Trophoblast cell (in vitro differentiated cells and primary cell): ENCODE measurements at regions not wholly inside any gene's neighbourhood (a gene's known extent, or its start where the extent isn't known, plus 50 kb on each side); places are given as distances from the start of the nearest gene placed in this dataset.
"Not testable (repeated sequence)": the region's sequence is repeated elsewhere in the genome, so short reads cannot be mapped to it uniquely, and the experiment has no call there.

ENCODE experiments used
- DNase-seq, 2 donors: peaks; one replicate each; pipeline ENCODE4 v3.0.0-alpha.2; 2016
- H2AFZ ChIP-seq: 2 replicates; pipeline ENCODE4 v1.6.1; 2013; ENCODE audit warnings: low read length, moderate library complexity, mild to moderate bottlenecking; ENCODE audit not compliant: insufficient read depth, poor library complexity
- H2AK5ac ChIP-seq: 2 replicates; pipeline ENCODE4 v1.6.1; 2013; ENCODE audit warnings: mild to moderate bottlenecking, low read length
- H2BK120ac ChIP-seq: 2 replicates; pipeline ENCODE4 v1.6.1; 2013; ENCODE audit warnings: low read length, mild to moderate bottlenecking, moderate library complexity; ENCODE audit not compliant: insufficient read depth, poor library complexity
- H2BK12ac ChIP-seq: 2 replicates; pipeline ENCODE4 v1.6.1; 2013; ENCODE audit warnings: mild to moderate bottlenecking, low read length, moderate library complexity
- H2BK5ac ChIP-seq: 2 replicates; pipeline ENCODE4 v1.6.1; 2013; ENCODE audit warnings: low read length, low read depth, moderate library complexity, mild to moderate bottlenecking; ENCODE audit not compliant: poor library complexity
- H3K14ac ChIP-seq: 2 replicates; pipeline ENCODE4 v1.6.1; 2013; ENCODE audit warnings: mild to moderate bottlenecking, low read length
- H3K18ac ChIP-seq: 2 replicates; pipeline ENCODE4 v1.6.1; 2013; ENCODE audit warnings: mild to moderate bottlenecking, low read length
- H3K23ac ChIP-seq: 2 replicates; pipeline ENCODE4 v1.6.1; 2013; ENCODE audit warnings: low read length
- H3K27ac ChIP-seq: 2 replicates; pipeline ENCODE4 v1.5.1; 2013; ENCODE audit warnings: low read depth, mild to moderate bottlenecking, inconsistent platforms, low read length, moderate library complexity
- H3K27me3 ChIP-seq: 2 replicates; pipeline ENCODE4 v1.6.1; 2013; ENCODE audit warnings: inconsistent platforms, mild to moderate bottlenecking, low read length, moderate library complexity; ENCODE audit not compliant: insufficient read depth
- H3K36me3 ChIP-seq, 2 experiments: 1 replicate in 1 of 2; 2 replicates in 1 of 2; pipeline ENCODE4 v1.6.1; 2013; ENCODE audit warnings: low read length in 2 of 2, mild to moderate bottlenecking in 2 of 2, moderate library complexity in 1 of 2; ENCODE audit not compliant: insufficient read depth in 2 of 2, control insufficient read depth in 1 of 2
- H3K4ac ChIP-seq: 2 replicates; pipeline ENCODE4 v1.6.1; 2013; ENCODE audit warnings: low read depth, mild to moderate bottlenecking, low read length, moderate library complexity
- H3K4me1 ChIP-seq, 2 experiments: 1 replicate in 1 of 2; 2 replicates in 1 of 2; pipeline ENCODE4 v1.6.1; 2013; ENCODE audit warnings: low read length in 2 of 2, mild to moderate bottlenecking in 2 of 2, moderate library complexity in 1 of 2; ENCODE audit not compliant: insufficient read depth in 2 of 2, control insufficient read depth in 1 of 2
- H3K4me2 ChIP-seq: 2 replicates; pipeline ENCODE4 v1.6.1; 2013; ENCODE audit warnings: inconsistent platforms, mild to moderate bottlenecking, low read length, moderate library complexity
- H3K4me3 ChIP-seq: 2 replicates; pipeline ENCODE4 v1.5.1; 2013; ENCODE audit warnings: mild to moderate bottlenecking, low read depth, low read length, inconsistent platforms
- H3K79me1 ChIP-seq: one replicate; pipeline ENCODE4 v1.6.1; 2013; ENCODE audit warnings: low read length
- H3K79me2 ChIP-seq: 2 replicates; pipeline ENCODE4 v1.6.1; 2013; ENCODE audit warnings: low read length, mild to moderate bottlenecking; ENCODE audit not compliant: control insufficient read depth, insufficient read depth, poor library complexity
- H3K9ac ChIP-seq: 2 replicates; pipeline ENCODE4 v1.6.1; 2013; ENCODE audit warnings: mild to moderate bottlenecking, low read length
- H3K9me3 ChIP-seq: 2 replicates; pipeline ENCODE4 v1.6.1; 2013; ENCODE audit warnings: low read depth, mild to moderate bottlenecking, control low read depth, inconsistent platforms, low read length; ENCODE audit not compliant: insufficient read depth
- H4K12ac ChIP-seq: 2 replicates; pipeline ENCODE4 v1.6.1; 2013; ENCODE audit warnings: low read depth, mild to moderate bottlenecking, low read length, moderate library complexity
- H4K8ac ChIP-seq: 2 replicates; pipeline ENCODE4 v1.6.1; 2013; ENCODE audit warnings: low read depth, mild to moderate bottlenecking, low read length, moderate library complexity
- H4K91ac ChIP-seq: one replicate; pipeline ENCODE4 v1.6.1; 2013; ENCODE audit warnings: low read depth, mild to moderate bottlenecking, low read length, moderate library complexity
- WGBS: extraction: QIAGEN DNeasy Blood & Tissue Kit; methylation state at CpG from one replicate; pipeline ENCODE4 v1.1.7; 2013; ENCODE audit warnings: missing lambda C conversion rate; ENCODE audit not compliant: insufficient read length, insufficient coverage; ENCODE audit errors: extremely low coverage; 5-methylcytosine and 5-hydroxymethylcytosine counted together

- Histone ChIP-seq H3K4me3 (no peak overlapping the region), H4K8ac (no peak overlapping the region), H3K4me1 (no peaks in the 10 kb centered on the region), H3K36me3 (no peaks in the 10 kb centered on the region), H3K27me3 (no peaks in the 10 kb centered on the region), H3K9ac (no peak overlapping the region), H3K4me2 (no peak overlapping the region), H3K14ac (no peak overlapping the region), H2AFZ (no peak overlapping the region), H3K23ac (no peak overlapping the region), H2BK120ac (no peak overlapping the region), H3K79me1 (no peaks in the 10 kb centered on the region), H3K27ac (no peak overlapping the region), H4K12ac (no peak overlapping the region), H3K4ac (no peak overlapping the region), H4K91ac (no peak overlapping the region), H2AK5ac (no peak overlapping the region), H2BK5ac (no peak overlapping the region), H3K18ac (no peak overlapping the region), H3K9me3 (no peaks in the 10 kb centered on the region), H3K79me2 (no peaks in the 10 kb centered on the region), H2BK12ac (no peak overlapping the region)
- WGBS: no CpG with 5 or more reads among the region's 2 CpGs
- DNase-seq: no peak
Observed at GRCh38 chr5:24268482-24269056, 376.2 kb downstream of the CDH10 start.

GRCh38 chr5:24271702-24272118 is 373.1 kb downstream of the CDH10 start:
- H3K79me2 ChIP-seq, H2AFZ ChIP-seq, H4K8ac ChIP-seq, H2BK120ac ChIP-seq, DNase-seq, H3K14ac ChIP-seq, H2BK12ac ChIP-seq, H3K27ac ChIP-seq, H2BK5ac ChIP-seq, H3K27me3 ChIP-seq, H3K4me1 ChIP-seq, H3K36me3 ChIP-seq, H3K4ac ChIP-seq, H3K18ac ChIP-seq, H4K91ac ChIP-seq, H4K12ac ChIP-seq, H3K4me2 ChIP-seq, H3K23ac ChIP-seq, H3K9me3 ChIP-seq, H3K9ac ChIP-seq, H3K79me1 ChIP-seq, H3K4me3 ChIP-seq, H2AK5ac ChIP-seq: not testable (repeated sequence)
- no CpG with 5 or more reads among the region's 5 CpGs for WGBS

- no peak overlapping the region for H3K4me2 ChIP-seq
- H3K27me3 ChIP-seq: no peaks in the 10 kb centered on the region
- H4K91ac ChIP-seq: no peak overlapping the region
- no peak overlapping the region for H3K23ac ChIP-seq
- no peaks in the 10 kb centered on the region for H3K9me3 ChIP-seq
- H4K8ac ChIP-seq: no peak overlapping the region
- H3K14ac ChIP-seq: no peak overlapping the region
- no peaks in the 10 kb centered on the region for H3K4me1 ChIP-seq
- no peak for DNase-seq
- H3K79me2 ChIP-seq: no peaks in the 10 kb centered on the region
- H2BK5ac ChIP-seq: no peak overlapping the region
- no peak overlapping the region for H2AFZ ChIP-seq
- no peak overlapping the region for H4K12ac ChIP-seq
- H3K79me1 ChIP-seq: no peaks in the 10 kb centered on the region
- H2AK5ac ChIP-seq: no peak overlapping the region
- no CpG with 5 or more reads among the region's 7 CpGs for WGBS
- H2BK12ac ChIP-seq: no peak overlapping the region
- H3K36me3 ChIP-seq: no peaks in the 10 kb centered on the region
- no peak overlapping the region for H3K18ac ChIP-seq
- H3K4me3 ChIP-seq: no peak overlapping the region
- no peak overlapping the region for H3K4ac ChIP-seq
- H2BK120ac ChIP-seq: no peak overlapping the region
- no peak overlapping the region for H3K9ac ChIP-seq
- H3K27ac ChIP-seq: no peak overlapping the region
Observed at GRCh38 chr5:24272741-24273140, 372.0 kb downstream of the CDH10 start.

GRCh38 chr5:24280215-24280614 is 364.6 kb downstream of the CDH10 start:
- H2AFZ ChIP-seq: no peak overlapping the region
- H3K27me3 ChIP-seq: no peaks in the 10 kb centered on the region
- H2BK12ac ChIP-seq: no peak overlapping the region
- H3K79me1 ChIP-seq: no peaks in the 10 kb centered on the region
- H3K79me2 ChIP-seq: no peaks in the 10 kb centered on the region
- no peak overlapping the region for H4K8ac ChIP-seq
- H3K18ac ChIP-seq: no peak overlapping the region
- no CpG with 5 or more reads among the region's 5 CpGs for WGBS
- no peak overlapping the region for H2BK5ac ChIP-seq
- no peak overlapping the region for H3K4me3 ChIP-seq
- no peak overlapping the region for H3K23ac ChIP-seq
- no peaks in the 10 kb centered on the region for H3K36me3 ChIP-seq
- no peak overlapping the region for H3K14ac ChIP-seq
- H3K9me3 ChIP-seq: no peaks in the 10 kb centered on the region
- H3K4me2 ChIP-seq: no peak overlapping the region
- H2AK5ac ChIP-seq: no peak overlapping the region
- no peak overlapping the region for H4K91ac ChIP-seq
- H3K9ac ChIP-seq: no peak overlapping the region
- no peak overlapping the region for H4K12ac ChIP-seq
- H3K27ac ChIP-seq: no peak overlapping the region
- no peak overlapping the region for H3K4ac ChIP-seq
- no peaks in the 10 kb centered on the region for H3K4me1 ChIP-seq
- no peak for DNase-seq
- H2BK120ac ChIP-seq: no peak overlapping the region
